ENCODE measurements at regions not wholly inside any gene's neighbourhood (a gene's known extent, or its start where the extent isn't known, plus 50 kb on each side); places are given as distances from the start of the nearest gene placed in this dataset.

DNA sequence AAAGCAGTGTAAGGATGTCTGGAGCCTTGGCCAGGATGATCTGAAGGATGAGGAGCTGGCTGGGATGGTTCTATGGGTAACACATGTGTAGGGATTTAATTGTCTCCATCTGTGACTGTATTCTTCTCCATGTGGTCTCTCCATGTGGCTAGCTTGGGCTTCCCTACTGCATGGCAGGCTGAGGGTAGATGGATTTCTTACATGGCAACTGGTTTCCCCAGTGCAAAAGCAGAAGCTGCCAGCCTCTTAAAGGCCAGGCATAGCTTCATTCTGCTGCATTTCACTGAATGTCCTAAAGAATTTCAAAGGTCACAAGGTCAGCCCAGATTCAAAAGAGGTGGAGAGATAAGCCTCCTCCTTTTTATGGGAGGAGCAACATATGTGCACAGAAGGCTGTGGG is 61.7 kb downstream of the XCL2 start:
- intact Hi-C loops (cut with DNase I; ENCODE audit: low total_unique reads): no loop called here
- no peak for TF ChIP-seq POLR2A (IDR thresholded peaks at IDR 0.05)
- TF ChIP-seq, protein P1, sequence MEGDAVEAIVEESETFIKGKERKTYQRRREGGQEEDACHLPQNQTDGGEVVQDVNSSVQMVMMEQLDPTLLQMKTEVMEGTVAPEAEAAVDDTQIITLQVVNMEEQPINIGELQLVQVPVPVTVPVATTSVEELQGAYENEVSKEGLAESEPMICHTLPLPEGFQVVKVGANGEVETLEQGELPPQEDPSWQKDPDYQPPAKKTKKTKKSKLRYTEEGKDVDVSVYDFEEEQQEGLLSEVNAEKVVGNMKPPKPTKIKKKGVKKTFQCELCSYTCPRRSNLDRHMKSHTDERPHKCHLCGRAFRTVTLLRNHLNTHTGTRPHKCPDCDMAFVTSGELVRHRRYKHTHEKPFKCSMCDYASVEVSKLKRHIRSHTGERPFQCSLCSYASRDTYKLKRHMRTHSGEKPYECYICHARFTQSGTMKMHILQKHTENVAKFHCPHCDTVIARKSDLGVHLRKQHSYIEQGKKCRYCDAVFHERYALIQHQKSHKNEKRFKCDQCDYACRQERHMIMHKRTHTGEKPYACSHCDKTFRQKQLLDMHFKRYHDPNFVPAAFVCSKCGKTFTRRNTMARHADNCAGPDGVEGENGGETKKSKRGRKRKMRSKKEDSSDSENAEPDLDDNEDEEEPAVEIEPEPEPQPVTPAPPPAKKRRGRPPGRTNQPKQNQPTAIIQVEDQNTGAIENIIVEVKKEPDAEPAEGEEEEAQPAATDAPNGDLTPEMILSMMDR (IDR thresholded peaks at IDR 0.05): no peak
- no peak overlapping the region for H3K4me3 ChIP-seq (ENCODE audit: low read depth, poor library complexity, severe bottlenecking)
- DNase-seq (ENCODE audit: low spot score in 2 of 2): no peak

DNA sequence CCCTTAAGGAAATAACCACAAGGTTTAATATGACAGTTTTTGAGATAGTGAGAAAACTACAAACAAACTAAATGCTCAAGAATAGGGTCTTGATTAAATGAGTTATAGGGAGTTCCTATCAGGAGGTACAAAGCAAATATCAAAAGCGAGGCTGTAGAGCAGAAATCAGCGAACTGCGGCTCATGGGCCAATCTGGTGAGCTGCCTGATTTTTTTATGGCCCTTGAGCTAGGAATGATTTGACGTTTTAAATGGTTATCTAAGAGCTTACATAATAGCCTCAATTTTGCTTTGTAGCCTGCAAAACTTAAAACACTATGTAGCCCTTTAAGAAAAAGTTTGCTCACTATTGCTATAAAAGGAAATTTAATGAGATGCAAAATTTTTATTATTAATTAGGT is 62.2 kb downstream of the XCL2 start:
- H3K4me3 ChIP-seq (ENCODE audit: low read depth, poor library complexity, severe bottlenecking): no peak overlapping the region
- intact Hi-C loops (cut with DNase I; ENCODE audit: low total_unique reads): no loop called here
- DNase-seq (ENCODE audit: low spot score in 2 of 2): no peak
- 77 to 78% methylated on average over 4 of the region's 4 CpGs for WGBS, 2 donors
- TF ChIP-seq, protein P1 (IDR thresholded peaks at IDR 0.05): no peak
- no peak for TF ChIP-seq POLR2A (IDR thresholded peaks at IDR 0.05)

DNA sequence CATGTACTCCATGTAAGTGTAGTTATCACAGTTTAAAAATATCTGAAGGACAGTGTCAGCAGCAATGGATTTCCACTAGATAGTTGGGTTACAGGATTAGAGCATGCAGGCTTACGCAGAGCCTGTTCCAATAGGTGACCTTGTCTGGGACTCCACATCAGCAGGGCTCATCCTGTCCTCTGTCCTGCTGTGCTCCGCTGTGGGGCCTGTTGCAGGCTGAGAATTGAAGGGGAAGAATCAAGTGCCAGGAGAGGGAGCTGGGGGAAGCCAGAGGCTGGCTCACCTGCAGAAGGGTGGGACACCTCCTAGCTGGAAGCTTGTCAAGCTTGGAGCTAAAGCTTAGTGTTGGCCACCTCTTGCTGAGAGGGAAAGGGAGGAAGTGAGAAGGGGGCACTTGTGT is 62.8 kb downstream of the XCL2 start:
- H3K4me3 ChIP-seq (ENCODE audit: low read depth, poor library complexity, severe bottlenecking): no peak overlapping the region
- intact Hi-C loops (cut with DNase I; ENCODE audit: low total_unique reads): no loop called here
- 88 to 89% methylated on average over 2 of the region's 2 CpGs for WGBS, 2 donors
- DNase-seq (ENCODE audit: low spot score in 2 of 2): no peak
- TF ChIP-seq, protein P1 (IDR thresholded peaks at IDR 0.05): no peak
- no peak for TF ChIP-seq POLR2A (IDR thresholded peaks at IDR 0.05)

DNA sequence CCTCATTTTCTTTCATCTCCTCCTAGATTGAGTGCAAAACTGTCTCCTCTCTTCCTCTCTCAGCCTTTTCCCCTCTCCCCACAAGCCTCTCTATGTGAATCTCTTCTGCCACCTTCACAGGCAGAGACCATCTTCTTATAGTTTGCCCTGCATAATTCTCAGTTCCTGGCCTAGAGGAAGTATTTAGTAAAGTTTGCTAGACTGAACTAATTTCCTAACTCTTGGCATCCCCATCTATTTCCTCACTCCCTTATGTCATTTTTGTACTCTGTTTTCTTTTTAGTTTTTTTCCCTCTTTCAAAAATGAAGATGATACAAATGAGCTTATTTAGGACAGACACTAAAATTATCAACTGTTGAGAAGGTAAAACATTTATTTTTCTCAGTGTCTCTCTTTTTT is 66.0 kb downstream of the XCL2 start:
- no peak for TF ChIP-seq POLR2A (IDR thresholded peaks at IDR 0.05)
- TF ChIP-seq, protein P1 (IDR thresholded peaks at IDR 0.05): no peak
- no peak for DNase-seq (ENCODE audit: low spot score in 2 of 2)
- intact Hi-C loops (cut with DNase I; ENCODE audit: low total_unique reads): no loop called here
- H3K4me3 ChIP-seq (ENCODE audit: low read depth, poor library complexity, severe bottlenecking): no peak overlapping the region

- intact Hi-C loops (cut with DNase I; ENCODE audit: low total_unique reads): no loop called here
- 37 to 47% methylated on average over 7 of the region's 7 CpGs for WGBS, 2 donors
- no peak for TF ChIP-seq POLR2A (IDR thresholded peaks at IDR 0.05)
- TF ChIP-seq, protein P1 (IDR thresholded peaks at IDR 0.05): no peak
- peak in 1 of 2 donors; percentile 22 for DNase-seq (ENCODE audit: low spot score in 2 of 2)
- H3K4me3 ChIP-seq (ENCODE audit: low read depth, poor library complexity, severe bottlenecking): no peak overlapping the region
These were observed 67.0 kb downstream of the XCL2 start for GRCh38 chr1:168476588-168477385.

DNA sequence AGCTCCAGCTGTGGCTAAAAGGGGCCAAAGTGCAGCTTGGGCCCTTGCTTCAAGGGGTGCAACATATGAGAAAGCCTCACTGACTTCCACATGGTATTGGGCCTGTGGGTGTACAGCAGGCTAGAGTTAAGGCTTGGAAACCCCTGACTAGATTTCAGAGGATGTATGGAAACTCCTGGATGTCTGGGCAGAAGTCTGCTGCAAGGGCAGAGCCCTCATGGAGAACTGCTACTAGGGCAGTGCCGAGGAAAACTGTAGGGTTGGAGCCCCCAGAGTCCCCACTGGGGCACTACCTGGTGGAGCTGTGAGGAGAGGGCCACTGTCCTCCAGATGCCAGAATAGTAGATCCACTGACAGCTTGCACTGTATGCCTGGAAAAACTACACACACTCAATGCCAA is 69.5 kb downstream of the XCL2 start:
- no peak for DNase-seq (ENCODE audit: low spot score in 2 of 2)
- TF ChIP-seq, protein P1 (IDR thresholded peaks at IDR 0.05): no peak
- no peak for TF ChIP-seq POLR2A (IDR thresholded peaks at IDR 0.05)
- WGBS, 2 donors: 100% methylated on average over 1 of the region's 1 CpG
- no peak overlapping the region for H3K4me3 ChIP-seq (ENCODE audit: low read depth, poor library complexity, severe bottlenecking)
- intact Hi-C loops (cut with DNase I; ENCODE audit: low total_unique reads): no loop called here
